GM12878 (cell line): ENCODE measurements at regions not wholly inside any gene's neighbourhood (a gene's known extent, or its start where the extent isn't known, plus 50 kb on each side); places are given as distances from the start of the nearest gene placed in this dataset.

Experiments
- ATAC-seq: fragments of 200-7000 bp; cut with Tn5 transposase; 3 replicates; pipeline ENCODE4 v1.9.1; 2020; ENCODE audit warnings: mild to moderate bottlenecking, moderate library complexity
- BruUV-seq: library from RNA; stranded (reverse); fragments of 400-500 nt; replicated peaks from 2 replicates; lab custom pipeline; 2021; lab: Mats Ljungman, UMichigan
- CTCF ChIA-PET: fragments of 300-600 bp; sonication (Branson Sonifier 250); formaldehyde crosslinking; extraction: SDS; loops from one replicate; lab custom pipeline; 2021; ENCODE audit warnings: inconsistent platforms; lab: Yijun Ruan, JAX
- POLR2A ChIA-PET: fragments of 350-600 bp; formaldehyde crosslinking; extraction: SDS; loops from one replicate; lab custom pipeline; 2021; ENCODE audit warnings: inconsistent platforms; lab: Charles Lee
- RAD21 ChIA-PET: fragments of 300-600 bp; sonication (Branson Sonifier 250); formaldehyde crosslinking; loops from one replicate; lab custom pipeline; 2023; ENCODE audit warnings: antibody characterized with exemption; ENCODE audit not compliant: unreplicated experiment; lab: Charles Lee
- SMC1A ChIA-PET: fragments of 300-600 bp; sonication (Branson Sonifier 250); formaldehyde crosslinking; loops from one replicate; lab custom pipeline; 2023; ENCODE audit not compliant: unreplicated experiment, uncharacterized antibody; lab: Charles Lee
- DNase-seq: peaks from one replicate; pipeline ENCODE4 v3.0.0-alpha.2; 2011; ENCODE audit warnings: low read depth, low spot score
- FAIRE-seq: peaks from 3 replicates; lab custom pipeline; 2011; peaks lifted over from hg19 to GRCh38; lab: Jason Lieb, UNC
- H2AFZ ChIP-seq: 2 replicates; pipeline ENCODE4 v1.6.0; 2011; ENCODE audit warnings: low read depth, low read length, control low read depth; ENCODE audit not compliant: control insufficient read depth
- H3K27ac ChIP-seq: 2 replicates; pipeline ENCODE4 v1.5.1; 2011; ENCODE audit warnings: control low read depth; ENCODE audit not compliant: control insufficient read depth, insufficient read depth
- H3K27me3 ChIP-seq, 2 experiments: replicated peaks in 1 of 2; 2 replicates each; pipeline versions ENCODE4 v1.6.0 to v1.6.1; 2011; ENCODE audit warnings: low read length in 1 of 2; ENCODE audit not compliant: control insufficient read depth in 2 of 2, insufficient read depth in 2 of 2
- H3K36me3 ChIP-seq, 2 experiments: 2 replicates each; pipeline ENCODE4 v1.5.1; 2011; ENCODE audit warnings: low read length in 1 of 2; ENCODE audit not compliant: control insufficient read depth in 2 of 2, insufficient read depth in 2 of 2
- H3K4me1 ChIP-seq: 2 replicates; pipeline ENCODE4 v1.6.1; 2011; ENCODE audit warnings: mild to moderate bottlenecking, low read length, moderate library complexity, mixed read lengths; ENCODE audit not compliant: control insufficient read depth, insufficient read depth
- H3K4me2 ChIP-seq: 2 replicates; pipeline ENCODE4 v1.6.0; 2011; ENCODE audit warnings: control low read depth; ENCODE audit not compliant: control insufficient read depth, insufficient read depth
- H3K4me3 ChIP-seq: fragments of 200-600 bp; sonication (generic); 2 replicates; pipeline ENCODE4 v1.5.1; 2016
- H3K79me2 ChIP-seq: 2 replicates; pipeline ENCODE4 v1.6.0; 2011; ENCODE audit warnings: low read length; ENCODE audit not compliant: control insufficient read depth, insufficient read depth
- H3K9ac ChIP-seq: 2 replicates; pipeline ENCODE4 v1.8.0; 2011; ENCODE audit warnings: low read length, control low read depth, mixed read lengths; ENCODE audit not compliant: control insufficient read depth, insufficient read depth
- H3K9me3 ChIP-seq: replicated peaks from 3 replicates; pipeline ENCODE4 v1.5.1; 2011; ENCODE audit warnings: mild to moderate bottlenecking, low read length; ENCODE audit not compliant: control insufficient read depth, insufficient read depth
- H4K20me1 ChIP-seq: 2 replicates; pipeline ENCODE4 v1.6.0; 2011; ENCODE audit not compliant: control insufficient read depth, insufficient read depth
- ATF2 ChIP-seq: IDR thresholded peaks from 2 replicates; pipeline ENCODE4 v1.6.1; 2012; ENCODE audit warnings: low read length, inconsistent platforms
- BCL3 ChIP-seq: IDR thresholded peaks from 2 replicates; pipeline ENCODE4 v1.6.1; 2011; ENCODE audit warnings: borderline replicate concordance, low read depth, mild to moderate bottlenecking, moderate library complexity, low read length; ENCODE audit not compliant: insufficient read depth, poor library complexity, severe bottlenecking
- IKZF1 ChIP-seq: fragments of 450-650 bp; conservative IDR thresholded peaks from 2 replicates; pipeline ENCODE4 v1.6.1; 2017; ENCODE audit warnings: antibody characterized with exemption, mild to moderate bottlenecking
- MTA2 ChIP-seq: fragments of 450-650 bp; IDR thresholded peaks from 2 replicates; pipeline ENCODE4 v1.6.1; 2016; ENCODE audit warnings: low read depth, mild to moderate bottlenecking, moderate library complexity
- NKRF ChIP-seq: fragments of 450-650 bp; conservative IDR thresholded peaks from 2 replicates; pipeline ENCODE4 v1.6.1; 2017; ENCODE audit warnings: mild to moderate bottlenecking, moderate library complexity
- NRF1 ChIP-seq: conservative IDR thresholded peaks from 2 replicates; pipeline ENCODE4 v1.6.1; 2011; ENCODE audit warnings: mild to moderate bottlenecking, low read depth, low read length, improper control_type of control experiment
- POLR2A ChIP-seq: IDR thresholded peaks from 2 replicates; pipeline ENCODE4 v1.6.1; 2011; ENCODE audit warnings: low read depth, mild to moderate bottlenecking, low read length
- SREBF1 ChIP-seq: IDR thresholded peaks from 2 replicates; pipeline ENCODE4 v1.6.1; 2012; ENCODE audit warnings: mild to moderate bottlenecking, low read length
- SRF ChIP-seq, 2 experiments: IDR thresholded peaks; 2 replicates each; pipeline ENCODE4 v1.6.1; 2011; ENCODE audit warnings: low read depth in 2 of 2, low read length in 2 of 2, mild to moderate bottlenecking in 1 of 2, moderate library complexity in 1 of 2
- TAF1 ChIP-seq: IDR thresholded peaks from 2 replicates; pipeline ENCODE4 v1.6.1; 2011; ENCODE audit warnings: mild to moderate bottlenecking, low read depth, low read length, borderline replicate concordance
- ZBED1 ChIP-seq: IDR thresholded peaks from 2 replicates; pipeline ENCODE4 v1.6.1; 2016; ENCODE audit warnings: borderline replicate concordance
- ZBTB40 ChIP-seq: fragments of 450-650 bp; IDR thresholded peaks from 2 replicates; pipeline ENCODE4 v1.6.1; 2016; ENCODE audit warnings: mild to moderate bottlenecking, moderate library complexity, borderline replicate concordance
- ZNF207 ChIP-seq: fragments of 450-650 bp; IDR thresholded peaks from 2 replicates; pipeline ENCODE4 v1.6.1; 2014; ENCODE audit warnings: antibody characterized with exemption, mild to moderate bottlenecking, borderline replicate concordance
- ZZZ3 ChIP-seq: IDR thresholded peaks from 2 replicates; pipeline ENCODE4 v1.6.1; 2011; ENCODE audit warnings: low read depth; ENCODE audit not compliant: control insufficient read depth, insufficient read length
- in situ Hi-C: fragments of 300-500 bp; cut with MboI; formaldehyde crosslinking; loops from 9 replicates; pipeline ENCODE4 v1.14.3; 2018; ENCODE audit warnings: mixed read lengths
- intact Hi-C: fragments of 100-400 bp; cut with micrococcal nuclease; formaldehyde crosslinking; loops from one replicate; pipeline ENCODE4 v1.14.2; 2022; ENCODE audit not compliant: unreplicated experiment
- TF ChIP-seq, protein P1 (sequence below): fragments of 450-650 bp; IDR thresholded peaks from 2 replicates; pipeline ENCODE4 v1.6.1; 2017; ENCODE audit warnings: mild to moderate bottlenecking, low read depth, inconsistent platforms; ENCODE audit not compliant: poor library complexity, severe bottlenecking

DNA sequence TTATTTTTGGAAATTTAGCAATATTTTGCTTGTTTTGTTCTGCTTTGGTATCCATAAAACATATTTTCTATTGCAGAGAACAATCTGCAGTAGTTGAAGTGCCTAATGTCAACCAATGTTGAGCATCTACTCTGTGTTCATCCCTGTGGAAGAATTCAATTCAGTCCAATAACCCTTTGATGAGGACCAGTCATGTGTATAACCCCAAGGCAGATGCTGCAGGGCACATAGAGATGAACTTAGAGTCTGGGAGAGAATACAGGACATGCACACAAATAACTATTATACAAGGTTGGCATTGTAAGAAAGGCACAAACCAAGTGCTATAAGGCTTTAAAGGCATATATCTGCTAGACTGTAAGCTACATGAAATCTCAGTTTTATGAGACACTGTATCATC is 304.7 kb downstream of the LRIG3 start:
- no TSS peak for BruUV-seq
- H3K36me3 ChIP-seq: no peaks in the 10 kb centered on the region
- H3K9me3 ChIP-seq: no peaks in the 10 kb centered on the region
- no peaks in the 10 kb centered on the region for H3K4me1 ChIP-seq
- no peak overlapping the region for H3K4me2 ChIP-seq
- no peak overlapping the region for H3K4me3 ChIP-seq
- RAD21 ChIA-PET: no interaction called here
- ATAC-seq (no peak), DNase-seq (no peak), FAIRE-seq (no peak)
- no peaks in the 10 kb centered on the region for H3K27me3 ChIP-seq
- no peaks in the 10 kb centered on the region for H4K20me1 ChIP-seq
- POLR2A ChIA-PET: no interaction called here
- no peaks in the 10 kb centered on the region for H3K79me2 ChIP-seq
- no peak overlapping the region for H2AFZ ChIP-seq
- no peak overlapping the region for H3K27ac ChIP-seq
- SMC1A ChIA-PET: no interaction called here
- in situ Hi-C loops (no loop called here), intact Hi-C loops (no loop called here)
- CTCF ChIA-PET: no interaction called here
- H3K9ac ChIP-seq: no peak overlapping the region
- TF ChIP-seq ZBED1 (no peak), SREBF1 (no peak), TAF1 (no peak), IKZF1 (no peak), POLR2A (no peak), SRF (IDR thresholded peaks at IDR 0.05; ENCODE audit: low read depth in 2 of 2, low read length in 2 of 2) (no peak), ZZZ3 (no peak), ZNF207 (no peak), ATF2 (no peak), NKRF (no peak), BCL3 (no peak), ZBTB40 (no peak), MTA2 (no peak), NRF1 (no peak)
- TF ChIP-seq, protein P1, sequence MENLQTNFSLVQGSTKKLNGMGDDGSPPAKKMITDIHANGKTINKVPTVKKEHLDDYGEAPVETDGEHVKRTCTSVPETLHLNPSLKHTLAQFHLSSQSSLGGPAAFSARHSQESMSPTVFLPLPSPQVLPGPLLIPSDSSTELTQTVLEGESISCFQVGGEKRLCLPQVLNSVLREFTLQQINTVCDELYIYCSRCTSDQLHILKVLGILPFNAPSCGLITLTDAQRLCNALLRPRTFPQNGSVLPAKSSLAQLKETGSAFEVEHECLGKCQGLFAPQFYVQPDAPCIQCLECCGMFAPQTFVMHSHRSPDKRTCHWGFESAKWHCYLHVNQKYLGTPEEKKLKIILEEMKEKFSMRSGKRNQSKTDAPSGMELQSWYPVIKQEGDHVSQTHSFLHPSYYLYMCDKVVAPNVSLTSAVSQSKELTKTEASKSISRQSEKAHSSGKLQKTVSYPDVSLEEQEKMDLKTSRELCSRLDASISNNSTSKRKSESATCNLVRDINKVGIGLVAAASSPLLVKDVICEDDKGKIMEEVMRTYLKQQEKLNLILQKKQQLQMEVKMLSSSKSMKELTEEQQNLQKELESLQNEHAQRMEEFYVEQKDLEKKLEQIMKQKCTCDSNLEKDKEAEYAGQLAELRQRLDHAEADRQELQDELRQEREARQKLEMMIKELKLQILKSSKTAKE: no peak
